ENCODE measurements at regions not wholly inside any gene's neighbourhood (a gene's known extent, or its start where the extent isn't known, plus 50 kb on each side); places are given as distances from the start of the nearest gene placed in this dataset.

DNA sequence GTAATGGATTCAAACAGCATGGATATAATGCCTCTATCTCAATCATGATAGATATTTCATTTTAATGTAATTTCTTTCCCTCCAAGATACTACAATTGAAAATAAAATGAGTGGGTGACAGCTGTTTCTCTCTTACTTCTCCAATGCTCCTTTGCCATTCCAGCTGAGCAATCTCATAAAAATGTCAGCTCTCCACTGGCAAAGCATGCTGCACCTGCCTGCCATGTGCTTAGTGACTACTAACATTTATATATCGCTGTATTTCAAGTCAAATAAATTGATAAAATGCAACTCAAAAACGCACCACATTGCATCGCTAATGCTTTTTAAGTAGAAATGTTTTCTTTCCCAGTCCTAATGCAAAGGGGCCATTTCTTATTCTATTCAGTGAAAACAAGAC lies 1093.9 kb downstream of the CBLN2 start:
- TF ChIP-seq, protein P1, sequence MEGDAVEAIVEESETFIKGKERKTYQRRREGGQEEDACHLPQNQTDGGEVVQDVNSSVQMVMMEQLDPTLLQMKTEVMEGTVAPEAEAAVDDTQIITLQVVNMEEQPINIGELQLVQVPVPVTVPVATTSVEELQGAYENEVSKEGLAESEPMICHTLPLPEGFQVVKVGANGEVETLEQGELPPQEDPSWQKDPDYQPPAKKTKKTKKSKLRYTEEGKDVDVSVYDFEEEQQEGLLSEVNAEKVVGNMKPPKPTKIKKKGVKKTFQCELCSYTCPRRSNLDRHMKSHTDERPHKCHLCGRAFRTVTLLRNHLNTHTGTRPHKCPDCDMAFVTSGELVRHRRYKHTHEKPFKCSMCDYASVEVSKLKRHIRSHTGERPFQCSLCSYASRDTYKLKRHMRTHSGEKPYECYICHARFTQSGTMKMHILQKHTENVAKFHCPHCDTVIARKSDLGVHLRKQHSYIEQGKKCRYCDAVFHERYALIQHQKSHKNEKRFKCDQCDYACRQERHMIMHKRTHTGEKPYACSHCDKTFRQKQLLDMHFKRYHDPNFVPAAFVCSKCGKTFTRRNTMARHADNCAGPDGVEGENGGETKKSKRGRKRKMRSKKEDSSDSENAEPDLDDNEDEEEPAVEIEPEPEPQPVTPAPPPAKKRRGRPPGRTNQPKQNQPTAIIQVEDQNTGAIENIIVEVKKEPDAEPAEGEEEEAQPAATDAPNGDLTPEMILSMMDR (IDR thresholded peaks at IDR 0.05) = no peak
- TF ChIP-seq SIN3A (IDR thresholded peaks at IDR 0.05; ENCODE audit: borderline replicate concordance, insufficient read depth, low read depth, low read length) (no peak), POLR2AphosphoS5 (IDR thresholded peaks at IDR 0.05; ENCODE audit: low read depth, low read length) (no peak)
